Ascending aorta (tissue), 2 donors: ENCODE measurements at regions not wholly inside any gene's neighbourhood (a gene's known extent, or its start where the extent isn't known, plus 50 kb on each side); places are given as distances from the start of the nearest gene placed in this dataset.

Source experiments
- DNase-seq, 2 donors: peaks; one replicate each; pipeline ENCODE4 v3.0.0-alpha.2; 2019; ENCODE audit warnings: low spot score in 2 of 2
- H3K27ac ChIP-seq, 2 donors: fragments of 200-600 bp; sonication (generic); one replicate each; pipeline ENCODE4 v1.5.1; 2016 to 2017; ENCODE audit warnings: mild to moderate bottlenecking in 1 of 2
- H3K27me3 ChIP-seq: fragments of 200-600 bp; sonication (generic); one replicate; pipeline ENCODE4 v1.5.1; 2017
- H3K36me3 ChIP-seq, 2 donors: fragments of 200-600 bp; sonication (generic); one replicate each; pipeline ENCODE4 v1.5.1; 2016
- H3K4me1 ChIP-seq, 2 donors: fragments of 200-600 bp; sonication (generic); one replicate each; pipeline ENCODE4 v1.5.1; 2016 to 2017; ENCODE audit warnings: mild to moderate bottlenecking in 1 of 2
- H3K4me3 ChIP-seq, 2 donors: fragments of 200-600 bp; sonication (generic); one replicate each; pipeline ENCODE4 v1.5.1; 2016 to 2017; ENCODE audit warnings: mild to moderate bottlenecking in 1 of 2
- H3K9me3 ChIP-seq, 2 donors: fragments of 200-600 bp; sonication (generic); one replicate each; pipeline ENCODE4 v1.5.1; 2016
- intact Hi-C: fragments of 100-400 bp; cut with DNase I; formaldehyde crosslinking; loops from one replicate; pipeline ENCODE4 v1.15.1; 2023
- TF ChIP-seq, protein P1 (sequence below), 3 experiments: fragments of 200-600 bp in 2 of 3; fragments of 450-650 bp in 1 of 3; sonication (generic) in 2 of 3; IDR thresholded peaks; one replicate each; pipeline ENCODE4 v1.5.1; 2016 to 2019; ENCODE audit warnings: antibody characterized with exemption in 3 of 3, mild to moderate bottlenecking in 1 of 3, moderate library complexity in 1 of 3

DNA sequence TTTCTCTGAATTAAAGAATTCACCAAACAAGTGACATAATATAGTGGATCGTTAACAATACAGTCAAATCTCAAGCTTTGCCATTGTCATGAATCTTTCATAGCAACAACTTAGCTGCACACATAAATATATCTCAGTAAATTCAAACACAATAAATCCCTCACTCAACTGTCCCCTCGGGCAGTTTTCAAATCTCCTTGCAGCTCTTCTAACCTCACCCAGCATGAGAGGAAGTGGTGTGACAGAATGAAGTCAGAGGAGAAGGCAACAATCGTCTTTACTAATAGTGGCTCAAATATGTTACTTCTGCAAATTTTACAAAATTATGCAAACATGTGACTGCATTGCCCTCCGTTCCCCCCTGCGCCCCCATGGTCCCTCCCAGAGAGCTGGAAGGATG is 148.2 kb downstream of the RAP2A start:
- intact Hi-C loops: no loop called here
- Histone ChIP-seq H3K9me3 (no peaks in the 10 kb centered on the region), H3K4me3 (no peak overlapping the region), H3K27ac (no peak overlapping the region), H3K36me3 (no peaks in the 10 kb centered on the region), H3K4me1 (no peaks in the 10 kb centered on the region), H3K27me3 (no peaks in the 10 kb centered on the region)
- TF ChIP-seq, protein P1, sequence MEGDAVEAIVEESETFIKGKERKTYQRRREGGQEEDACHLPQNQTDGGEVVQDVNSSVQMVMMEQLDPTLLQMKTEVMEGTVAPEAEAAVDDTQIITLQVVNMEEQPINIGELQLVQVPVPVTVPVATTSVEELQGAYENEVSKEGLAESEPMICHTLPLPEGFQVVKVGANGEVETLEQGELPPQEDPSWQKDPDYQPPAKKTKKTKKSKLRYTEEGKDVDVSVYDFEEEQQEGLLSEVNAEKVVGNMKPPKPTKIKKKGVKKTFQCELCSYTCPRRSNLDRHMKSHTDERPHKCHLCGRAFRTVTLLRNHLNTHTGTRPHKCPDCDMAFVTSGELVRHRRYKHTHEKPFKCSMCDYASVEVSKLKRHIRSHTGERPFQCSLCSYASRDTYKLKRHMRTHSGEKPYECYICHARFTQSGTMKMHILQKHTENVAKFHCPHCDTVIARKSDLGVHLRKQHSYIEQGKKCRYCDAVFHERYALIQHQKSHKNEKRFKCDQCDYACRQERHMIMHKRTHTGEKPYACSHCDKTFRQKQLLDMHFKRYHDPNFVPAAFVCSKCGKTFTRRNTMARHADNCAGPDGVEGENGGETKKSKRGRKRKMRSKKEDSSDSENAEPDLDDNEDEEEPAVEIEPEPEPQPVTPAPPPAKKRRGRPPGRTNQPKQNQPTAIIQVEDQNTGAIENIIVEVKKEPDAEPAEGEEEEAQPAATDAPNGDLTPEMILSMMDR (IDR thresholded peaks at IDR 0.05): no peak
- no peak for DNase-seq

DNA sequence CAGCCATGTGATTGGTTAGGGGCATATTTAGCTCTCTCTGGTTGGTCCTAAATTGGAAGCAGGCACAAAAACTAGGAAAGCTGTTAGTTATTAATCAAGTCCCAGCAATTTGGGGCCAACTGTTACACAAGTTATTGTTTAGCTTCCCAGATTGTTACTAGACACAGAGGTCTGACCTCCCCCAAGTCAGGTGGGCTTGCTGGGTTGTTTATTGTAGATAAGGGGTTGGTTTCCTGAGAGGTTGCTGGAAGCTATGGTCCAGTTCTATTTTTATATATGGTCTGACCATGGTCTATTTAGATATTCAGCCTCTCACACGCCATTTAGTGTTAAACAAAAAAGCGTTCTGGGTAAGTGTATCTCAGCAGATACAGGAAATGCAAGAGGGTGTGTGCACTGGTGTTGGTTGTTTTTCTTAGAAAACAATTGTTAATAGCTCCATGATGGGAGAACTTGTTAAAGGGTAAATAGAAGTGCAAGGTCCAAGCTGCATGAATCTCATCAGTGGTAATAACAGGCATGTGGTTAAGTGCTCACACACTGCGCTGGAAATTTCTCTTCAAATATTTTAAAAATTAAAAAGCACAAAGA is 150.0 kb downstream of the RAP2A start:
- Histone ChIP-seq H3K4me1 (no peaks in the 10 kb centered on the region), H3K4me3 (no peak overlapping the region), H3K27ac (no peak overlapping the region), H3K36me3 (no peaks in the 10 kb centered on the region), H3K9me3 (no peaks in the 10 kb centered on the region), H3K27me3 (no peaks in the 10 kb centered on the region)
- TF ChIP-seq, protein P1 (IDR thresholded peaks at IDR 0.05): no peak
- intact Hi-C loops: no loop called here
- DNase-seq: no peak

DNA sequence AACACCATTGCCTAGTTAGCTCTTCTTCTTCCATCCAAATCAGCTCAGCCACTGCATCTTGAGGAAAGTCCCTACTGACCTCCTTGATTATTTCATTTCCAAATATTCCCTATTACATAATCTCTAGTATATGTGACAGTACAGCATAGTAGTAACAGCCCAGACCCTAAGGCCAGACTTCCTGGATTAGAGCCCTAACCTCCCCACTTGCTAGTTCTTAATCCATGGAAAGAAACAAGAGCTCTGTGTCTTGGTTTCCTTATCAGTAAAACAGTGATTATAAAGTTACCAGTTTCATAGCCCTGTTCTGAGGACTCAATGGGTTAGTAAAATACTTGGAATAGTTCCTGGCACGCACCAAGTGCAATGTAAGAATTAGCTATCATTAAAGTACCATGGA is 153.0 kb downstream of the RAP2A start:
- intact Hi-C loops: no loop called here
- H3K4me3 ChIP-seq: no peak overlapping the region

DNA sequence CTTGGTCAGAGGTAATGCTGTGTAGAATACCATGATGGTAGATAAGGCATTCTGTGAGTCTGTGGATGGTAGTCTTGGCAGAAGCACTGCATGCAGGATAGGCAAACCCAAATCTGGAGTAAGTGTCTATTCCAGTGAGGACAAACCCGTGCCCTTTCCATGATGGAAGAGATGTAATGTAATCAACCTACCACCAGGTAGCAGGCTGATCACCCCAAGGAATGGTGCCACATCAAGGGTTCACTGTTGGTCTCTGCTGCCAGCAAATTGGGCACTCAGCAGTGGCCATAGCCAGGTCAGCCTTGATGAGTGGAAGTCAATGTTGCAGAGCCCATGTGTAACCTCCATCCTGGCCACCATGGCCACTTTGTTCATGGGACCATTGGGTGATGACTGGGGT is 155.0 kb downstream of the RAP2A start:
- Histone ChIP-seq H3K36me3 (no peaks in the 10 kb centered on the region), H3K9me3 (no peaks in the 10 kb centered on the region), H3K27me3 (no peaks in the 10 kb centered on the region), H3K4me3 (no peak overlapping the region), H3K4me1 (no peaks in the 10 kb centered on the region), H3K27ac (no peak overlapping the region)
- no peak for DNase-seq
- TF ChIP-seq, protein P1 (IDR thresholded peaks at IDR 0.05): no peak
- intact Hi-C loops: no loop called here

More for the DNA sequence above, 153.0 kb downstream of the RAP2A start:
- Histone ChIP-seq H3K27me3 (no peaks in the 10 kb centered on the region), H3K27ac (no peak overlapping the region), H3K4me1 (no peaks in the 10 kb centered on the region), H3K36me3 (no peaks in the 10 kb centered on the region), H3K9me3 (no peaks in the 10 kb centered on the region)
- no peak for DNase-seq
- TF ChIP-seq, protein P1 (IDR thresholded peaks at IDR 0.05): no peak

DNA sequence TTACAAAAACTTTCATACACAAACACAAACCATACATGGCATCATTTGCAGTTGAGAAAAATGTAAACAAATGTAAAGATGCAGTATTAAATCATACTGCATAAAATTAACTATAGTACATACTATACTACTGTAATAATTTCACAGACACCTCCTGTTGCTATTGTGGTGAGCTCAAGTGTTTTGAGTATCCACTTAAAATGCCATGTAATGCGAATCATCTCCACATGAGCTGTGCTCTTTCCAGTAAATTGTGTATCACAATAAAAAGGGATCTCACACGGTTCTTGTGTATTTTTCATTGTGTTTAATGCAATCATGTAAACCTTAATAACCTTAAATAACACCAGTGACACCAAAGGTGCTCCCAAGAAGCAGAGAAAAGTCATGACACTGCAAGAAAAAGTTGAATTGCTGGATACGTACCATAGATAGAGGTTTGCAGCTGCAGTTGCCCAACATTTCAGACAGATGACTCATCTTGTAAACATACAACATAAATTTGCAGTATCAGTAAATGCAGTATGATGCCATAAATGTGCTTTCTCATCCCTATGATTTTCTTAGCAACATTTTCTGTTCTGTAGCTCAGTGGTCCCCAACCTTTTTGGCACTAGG is 166.6 kb downstream of the RAP2A start:
- H3K9me3 ChIP-seq: no peaks in the 10 kb centered on the region
- intact Hi-C loops: no loop called here
- no peak overlapping the region for H3K4me3 ChIP-seq
- H3K4me1 ChIP-seq: no peaks in the 10 kb centered on the region
- TF ChIP-seq, protein P1 (IDR thresholded peaks at IDR 0.05): no peak
- DNase-seq: no peak
- no peaks in the 10 kb centered on the region for H3K27me3 ChIP-seq
- H3K27ac ChIP-seq: no peak overlapping the region
- no peaks in the 10 kb centered on the region for H3K36me3 ChIP-seq
